Testis (tissue), 2 donors: ENCODE measurements at regions not wholly inside any gene's neighbourhood (a gene's known extent, or its start where the extent isn't known, plus 50 kb on each side); places are given as distances from the start of the nearest gene placed in this dataset.

Source experiments
- DNase-seq: peaks from one replicate; pipeline ENCODE4 v3.0.0-alpha.2; 2019
- H3K27ac ChIP-seq, 2 donors: fragments of 200-600 bp; sonication (generic); one replicate each; pipeline ENCODE4 v1.5.1; 2019
- H3K27me3 ChIP-seq: fragments of 200-600 bp; sonication (generic); one replicate; pipeline ENCODE4 v1.5.1; 2019
- H3K36me3 ChIP-seq: fragments of 200-600 bp; sonication (generic); one replicate; pipeline ENCODE4 v1.5.1; 2017; ENCODE audit warnings: low read depth; ENCODE audit errors: missing control alignments
- H3K4me1 ChIP-seq: fragments of 200-600 bp; sonication (generic); one replicate; pipeline ENCODE4 v1.5.1; 2019
- H3K4me3 ChIP-seq, 2 donors: fragments of 200-600 bp; sonication (generic); one replicate each; pipeline ENCODE4 v1.5.1; 2017 to 2019
- H3K9me3 ChIP-seq: fragments of 200-600 bp; sonication (generic); one replicate; pipeline ENCODE4 v1.5.1; 2017
- CTCF ChIP-seq, 3 experiments: fragments of 450-650 bp in 2 of 3; fragments of 200-600 bp in 1 of 3; sonication (generic) in 1 of 3; IDR thresholded peaks; one replicate each; pipeline ENCODE4 v1.5.1; 2016 to 2019; ENCODE audit warnings: antibody characterized with exemption in 3 of 3, mild to moderate bottlenecking in 2 of 3, moderate library complexity in 1 of 3
- POLR2A ChIP-seq: fragments of 450-650 bp; IDR thresholded peaks from one replicate; pipeline ENCODE4 v1.6.1; 2017; ENCODE audit warnings: antibody characterized with exemption, mild to moderate bottlenecking, moderate library complexity
- WGBS, 2 donors: methylation state at CpG; one replicate each; pipeline ENCODE4 v1.1.5; 2018; 5-methylcytosine and 5-hydroxymethylcytosine counted together
- intact Hi-C: fragments of 100-400 bp; cut with DNase I; formaldehyde crosslinking; loops from one replicate; pipeline ENCODE4 v1.15.1; 2023; ENCODE audit warnings: low total_unique reads

GRCh38 chr5:171639966-171640365 lies 145.7 kb upstream of the SMIM23 start:
- no peak for DNase-seq

GRCh38 chr5:171640480-171640879 lies 145.1 kb upstream of the SMIM23 start:
- no peak for DNase-seq
- intact Hi-C loops = no loop called here
- 48 to 49% methylated on average over 3 of the region's 3 CpGs for WGBS, 2 donors
- H3K27ac ChIP-seq = no peak overlapping the region
- no peak overlapping the region for H3K4me3 ChIP-seq
- H3K36me3 ChIP-seq = no peaks in the 10 kb centered on the region
- TF ChIP-seq CTCF (IDR thresholded peaks at IDR 0.05) = no peak
- TF ChIP-seq POLR2A = no peak
- no peaks in the 10 kb centered on the region for H3K27me3 ChIP-seq
- H3K4me1 ChIP-seq = peaks cover 3% of the 10 kb centered on the region
- no peaks in the 10 kb centered on the region for H3K9me3 ChIP-seq

More at GRCh38 chr5:171639966-171640365, 145.7 kb upstream of the SMIM23 start:
- 82% methylated on average over 4 of the region's 4 CpGs for WGBS, 2 donors
- H3K4me1 ChIP-seq = peaks cover 3% of the 10 kb centered on the region
- H3K36me3 ChIP-seq = no peaks in the 10 kb centered on the region
- no peak overlapping the region for H3K27ac ChIP-seq
- no peaks in the 10 kb centered on the region for H3K27me3 ChIP-seq
- intact Hi-C loops = no loop called here
- H3K4me3 ChIP-seq = no peak overlapping the region
- no peaks in the 10 kb centered on the region for H3K9me3 ChIP-seq
- TF ChIP-seq CTCF (IDR thresholded peaks at IDR 0.05) (no peak), POLR2A (no peak)

- Histone ChIP-seq H3K36me3 (no peaks in the 10 kb centered on the region), H3K27me3 (no peaks in the 10 kb centered on the region), H3K4me1 (peaks cover 3% of the 10 kb centered on the region), H3K27ac (no peak overlapping the region), H3K4me3 (no peak overlapping the region), H3K9me3 (no peaks in the 10 kb centered on the region)
- no peak for DNase-seq
- TF ChIP-seq CTCF (IDR thresholded peaks at IDR 0.05) (no peak), POLR2A (no peak)
- intact Hi-C loops = no loop called here
Measured at GRCh38 chr5:171641891-171642290, 143.7 kb upstream of the SMIM23 start.

GRCh38 chr5:171642894-171643293 lies 142.7 kb upstream of the SMIM23 start:
- intact Hi-C loops = no loop called here
- TF ChIP-seq POLR2A (no peak), CTCF (IDR thresholded peaks at IDR 0.05) (no peak)
- no peak overlapping the region for H3K4me3 ChIP-seq
- H3K27me3 ChIP-seq = no peaks in the 10 kb centered on the region
- H3K4me1 ChIP-seq = peaks cover 3% of the 10 kb centered on the region
- no peak for DNase-seq
- no peaks in the 10 kb centered on the region for H3K36me3 ChIP-seq
- H3K27ac ChIP-seq = no peak overlapping the region
- no peaks in the 10 kb centered on the region for H3K9me3 ChIP-seq
- WGBS, 2 donors = 92% methylated on average over 6 of the region's 6 CpGs

- intact Hi-C loops = no loop called here
- WGBS, 2 donors = 69 to 87% methylated on average over 8 to 10 of the region's 10 CpGs
- DNase-seq = no peak
- Histone ChIP-seq H3K4me3 (no peak overlapping the region), H3K4me1 (peaks cover 3% of the 10 kb centered on the region), H3K9me3 (no peaks in the 10 kb centered on the region), H3K36me3 (no peaks in the 10 kb centered on the region), H3K27me3 (no peaks in the 10 kb centered on the region), H3K27ac (no peak overlapping the region)
- TF ChIP-seq POLR2A = no peak
- TF ChIP-seq CTCF (IDR thresholded peaks at IDR 0.05) = no peak
Measured at GRCh38 chr5:171644536-171644935, 141.1 kb upstream of the SMIM23 start.
